PC-9 (cell line): ENCODE measurements at regions not wholly inside any gene's neighbourhood (a gene's known extent, or its start where the extent isn't known, plus 50 kb on each side); places are given as distances from the start of the nearest gene placed in this dataset.
"Not testable (repeated sequence)": the region's sequence is repeated elsewhere in the genome, so short reads cannot be mapped to it uniquely, and the experiment has no call there.

Experiments used
- EZH2 ChIP-seq: fragments of 200-600 bp; sonication (generic); IDR thresholded peaks from 2 replicates; pipeline ENCODE4 v1.8.0; 2017; ENCODE audit warnings: antibody characterized with exemption, low read depth
- TF ChIP-seq, protein P1 (sequence below): fragments of 200-600 bp; sonication (generic); conservative IDR thresholded peaks from 2 replicates; pipeline ENCODE4 v1.6.1; 2017; ENCODE audit warnings: mixed run types, antibody characterized with exemption, mild to moderate bottlenecking, moderate library complexity

DNA sequence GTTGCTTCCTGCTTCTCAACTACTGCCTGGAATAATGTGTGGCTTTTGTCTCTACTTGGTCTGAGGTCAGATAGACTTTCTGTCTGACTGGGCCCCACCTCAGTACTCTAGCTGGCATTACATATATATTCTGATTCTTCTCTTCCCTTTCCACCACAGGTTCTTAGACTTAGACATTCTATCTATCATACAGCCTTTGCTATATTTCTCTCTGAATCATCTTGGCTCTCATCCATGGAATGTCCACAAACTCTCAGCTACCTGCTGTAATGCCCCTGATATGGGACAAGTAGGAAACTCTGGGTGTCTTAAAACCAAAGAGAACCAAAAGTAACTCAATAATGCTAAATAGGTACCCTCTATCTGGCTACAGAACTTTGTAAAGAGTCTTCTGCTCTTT lies 170.8 kb upstream of the FAM174A start:
- TF ChIP-seq, protein P1, sequence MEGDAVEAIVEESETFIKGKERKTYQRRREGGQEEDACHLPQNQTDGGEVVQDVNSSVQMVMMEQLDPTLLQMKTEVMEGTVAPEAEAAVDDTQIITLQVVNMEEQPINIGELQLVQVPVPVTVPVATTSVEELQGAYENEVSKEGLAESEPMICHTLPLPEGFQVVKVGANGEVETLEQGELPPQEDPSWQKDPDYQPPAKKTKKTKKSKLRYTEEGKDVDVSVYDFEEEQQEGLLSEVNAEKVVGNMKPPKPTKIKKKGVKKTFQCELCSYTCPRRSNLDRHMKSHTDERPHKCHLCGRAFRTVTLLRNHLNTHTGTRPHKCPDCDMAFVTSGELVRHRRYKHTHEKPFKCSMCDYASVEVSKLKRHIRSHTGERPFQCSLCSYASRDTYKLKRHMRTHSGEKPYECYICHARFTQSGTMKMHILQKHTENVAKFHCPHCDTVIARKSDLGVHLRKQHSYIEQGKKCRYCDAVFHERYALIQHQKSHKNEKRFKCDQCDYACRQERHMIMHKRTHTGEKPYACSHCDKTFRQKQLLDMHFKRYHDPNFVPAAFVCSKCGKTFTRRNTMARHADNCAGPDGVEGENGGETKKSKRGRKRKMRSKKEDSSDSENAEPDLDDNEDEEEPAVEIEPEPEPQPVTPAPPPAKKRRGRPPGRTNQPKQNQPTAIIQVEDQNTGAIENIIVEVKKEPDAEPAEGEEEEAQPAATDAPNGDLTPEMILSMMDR = not testable (repeated sequence)
- not testable (repeated sequence) for TF ChIP-seq EZH2
